Activated CD4-positive, alpha-beta T cell treated with anti-CD3 and anti-CD28 coated beads, Interleukin-2, amount 10 ng/mL, durations not matched to agents 7 days and 5 days (primary cell): ENCODE measurements at regions not wholly inside any gene's neighbourhood (a gene's known extent, or its start where the extent isn't known, plus 50 kb on each side); places are given as distances from the start of the nearest gene placed in this dataset.
A peak's percentile ranks its signal among the peaks of the same experiment; 100 is the strongest.
"Not testable (repeated sequence)": the region's sequence is repeated elsewhere in the genome, so short reads cannot be mapped to it uniquely, and the experiment has no call there.

Experiments
- CTCF ChIA-PET: fragments of 350-600 bp; sonication (Branson Sonifier 250); formaldehyde crosslinking; loops from one replicate; lab custom pipeline; 2021; ENCODE audit warnings: antibody characterized with exemption; lab: Charles Lee
- POLR2A ChIA-PET: fragments of 350-600 bp; sonication (Branson Sonifier 250); formaldehyde crosslinking; loops from one replicate; lab custom pipeline; 2021; ENCODE audit warnings: antibody characterized with exemption; lab: Charles Lee
- DNase-seq: peaks from one replicate; pipeline ENCODE4 v3.0.0-alpha.2; 2020
- H3K27ac Mint-ChIP-seq: one replicate; pipeline ENCODE4 v1.8.0; 2021; ENCODE audit warnings: mild to moderate bottlenecking, moderate library complexity, mixed read lengths
- H3K27me3 Mint-ChIP-seq: one replicate; pipeline ENCODE4 v1.8.0; 2021; ENCODE audit warnings: mixed read lengths
- H3K36me3 Mint-ChIP-seq: one replicate; pipeline ENCODE4 v1.8.0; 2021; ENCODE audit warnings: low read depth, mixed read lengths
- H3K4me1 Mint-ChIP-seq: one replicate; pipeline ENCODE4 v1.8.0; 2021; ENCODE audit warnings: mixed read lengths
- H3K4me3 Mint-ChIP-seq: one replicate; pipeline ENCODE4 v1.8.0; 2021; ENCODE audit warnings: mild to moderate bottlenecking, moderate library complexity, mixed read lengths
- H3K9me3 Mint-ChIP-seq: one replicate; pipeline ENCODE4 v1.8.0; 2021; ENCODE audit warnings: mixed read lengths

DNA sequence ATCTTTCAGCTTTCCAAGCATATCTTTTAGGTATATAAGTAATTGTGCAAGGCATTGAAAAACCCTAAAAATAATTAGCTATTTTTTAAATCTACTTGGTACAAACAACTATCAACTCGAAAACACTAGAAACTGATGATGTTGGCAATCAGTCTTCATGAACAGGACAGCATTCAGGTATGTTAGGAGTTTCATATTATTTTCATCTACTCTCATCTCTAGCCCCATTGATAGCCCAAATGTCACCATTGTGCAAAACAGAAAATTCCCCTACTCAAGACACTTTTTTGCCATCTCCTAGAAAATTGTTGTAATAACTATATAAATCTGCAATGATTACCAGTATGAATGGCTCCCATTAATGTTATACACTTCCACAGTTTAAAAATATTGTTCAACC lies 144.5 kb upstream of the KRAS start:
- Mint-ChIP-seq H3K4me3 (no peak overlapping the region), H3K27ac (no peak overlapping the region), H3K9me3 (peaks cover 3% of the 10 kb centered on the region), H3K36me3 (no peaks in the 10 kb centered on the region), H3K4me1 (no peaks in the 10 kb centered on the region), H3K27me3 (peaks cover 18% of the 10 kb centered on the region)
- CTCF ChIA-PET = no interaction called here
- no peak for DNase-seq
- POLR2A ChIA-PET = no interaction called here

DNA sequence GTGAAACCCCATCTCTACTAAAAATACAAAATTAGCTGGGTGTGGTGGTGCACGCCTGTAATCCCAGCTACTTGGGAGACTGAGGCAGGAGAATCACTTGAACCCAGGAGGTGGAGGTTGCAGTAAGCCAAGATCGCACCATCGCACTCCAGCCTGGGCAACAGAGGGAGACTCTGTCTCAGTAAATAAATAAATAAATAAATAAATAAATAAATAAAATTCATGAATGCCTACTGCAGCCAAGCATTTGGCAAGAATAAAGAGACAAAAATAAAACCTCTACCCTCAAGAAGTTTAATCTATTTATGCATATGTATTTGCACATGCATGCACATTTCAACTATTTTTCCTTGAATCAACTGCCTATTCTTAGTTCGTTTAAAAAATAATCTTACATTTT lies 144.0 kb upstream of the KRAS start:
- not testable (repeated sequence) for H3K4me3 Mint-ChIP-seq
- peaks cover 15% of the 10 kb centered on the region for H3K27me3 Mint-ChIP-seq

DNA sequence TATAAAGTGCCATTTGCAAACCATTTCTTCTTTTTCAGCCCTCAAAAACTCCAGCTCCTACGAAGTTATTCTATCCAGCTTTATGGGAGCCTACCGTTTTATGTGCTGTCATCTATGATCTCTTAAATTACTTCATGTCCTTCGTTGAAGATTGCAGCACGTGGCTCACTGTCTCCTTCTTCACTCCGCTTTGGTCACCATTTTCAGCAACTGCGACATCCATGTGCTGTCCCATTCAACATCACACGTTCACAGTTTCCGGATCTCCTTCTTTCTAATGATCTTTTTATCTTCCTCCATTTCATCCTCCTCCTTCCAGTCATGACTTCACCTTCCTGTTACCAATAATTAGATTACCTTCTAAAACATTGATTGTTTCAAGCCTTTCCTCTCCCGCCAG lies 143.3 kb upstream of the KRAS start:
- H3K4me1 Mint-ChIP-seq = peaks cover under 1% of the 10 kb centered on the region
- POLR2A ChIA-PET = no interaction called here
- no peaks in the 10 kb centered on the region for H3K36me3 Mint-ChIP-seq
- H3K27ac Mint-ChIP-seq = no peak overlapping the region
- CTCF ChIA-PET = no interaction called here
- no peak for DNase-seq
- H3K4me3 Mint-ChIP-seq = no peak overlapping the region
- H3K9me3 Mint-ChIP-seq = no peaks in the 10 kb centered on the region
- H3K27me3 Mint-ChIP-seq = peaks cover 13% of the 10 kb centered on the region

More for the DNA sequence above, 144.0 kb upstream of the KRAS start:
- H3K36me3 Mint-ChIP-seq, H3K4me1 Mint-ChIP-seq, POLR2A ChIA-PET, H3K9me3 Mint-ChIP-seq, DNase-seq, H3K27ac Mint-ChIP-seq: not testable (repeated sequence)
- CTCF ChIA-PET = interaction anchor here (0.7 kb wide), 1 partner anchor 62 kb away, joined by 3 read pairs; no protein-coding TSS in a partner anchor

DNA sequence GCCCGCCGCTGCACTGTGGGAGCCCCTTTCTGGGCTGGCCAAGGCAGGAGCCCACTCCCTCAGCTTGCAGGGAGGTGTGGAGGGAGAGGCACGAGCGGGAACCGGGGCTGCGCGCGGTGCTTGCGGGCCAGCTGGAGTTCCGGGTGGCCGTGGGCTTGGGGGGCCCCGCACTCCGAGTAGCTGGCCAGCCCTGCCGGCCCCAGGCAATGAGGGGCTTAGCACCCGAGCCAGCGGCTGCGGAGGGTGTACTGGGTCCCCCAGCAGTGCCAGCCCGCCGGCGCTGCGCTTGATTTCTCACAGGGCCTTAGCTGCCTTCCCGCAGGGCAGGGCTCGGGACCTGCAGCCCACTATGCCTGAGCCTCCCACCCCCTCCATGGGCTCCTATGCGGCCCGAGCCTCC lies 140.6 kb upstream of the KRAS start:
- peaks cover 24% of the 10 kb centered on the region for H3K4me1 Mint-ChIP-seq
- H3K36me3 Mint-ChIP-seq, DNase-seq, H3K27ac Mint-ChIP-seq, CTCF ChIA-PET, H3K4me3 Mint-ChIP-seq, H3K9me3 Mint-ChIP-seq, POLR2A ChIA-PET: not testable (repeated sequence)
- H3K27me3 Mint-ChIP-seq = peaks cover 11% of the 10 kb centered on the region

- Mint-ChIP-seq H3K36me3 (no peaks in the 10 kb centered on the region), H3K4me3 (peak overlapping the region; percentile 42), H3K9me3 (no peaks in the 10 kb centered on the region), H3K4me1 (peaks cover 47% of the 10 kb centered on the region), H3K27ac (peak overlapping the region; percentile 100), H3K27me3 (peaks cover 4% of the 10 kb centered on the region)
- CTCF ChIA-PET = interaction anchor here (0.5 to 2.2 kb wide), 14 partner anchors 11 to 286 kb away, joined by 3 to 13 read pairs (median 3); no protein-coding TSS in a partner anchor
- DNase-seq = peak; percentile 71
- POLR2A ChIA-PET = interaction anchor here (0.8 to 1.7 kb wide), 3 partner anchors 135 to 193 kb away, joined by 3 to 10 read pairs (median 4); partner anchors contain the start of genes DNAI7, ETFRF1 and KRAS
These were observed 137.5 kb upstream of the KRAS start for GRCh38 chr12:25388183-25388582.

DNA sequence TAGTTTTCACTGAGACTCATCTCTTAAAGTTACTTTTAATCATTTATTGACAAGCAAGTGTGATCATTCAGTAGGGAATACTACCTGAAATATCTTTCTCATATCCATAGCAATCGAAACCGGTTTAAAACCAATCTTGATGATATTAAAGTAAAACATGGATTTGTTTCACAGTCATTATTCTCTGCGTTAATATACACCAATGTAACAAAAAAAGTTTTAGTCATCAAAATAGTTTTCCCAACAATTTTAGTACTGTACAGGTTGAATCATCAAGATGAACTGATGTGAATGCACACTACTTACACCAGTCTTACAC lies 137.0 kb upstream of the KRAS start:
- Mint-ChIP-seq H3K36me3 (peaks cover 3% of the 10 kb centered on the region), H3K9me3 (no peaks in the 10 kb centered on the region), H3K4me1 (peaks cover 52% of the 10 kb centered on the region), H3K27me3 (peaks cover 4% of the 10 kb centered on the region), H3K4me3 (peak overlapping the region; percentile 94), H3K27ac (peak overlapping the region; percentile 100)
- ChIA-PET POLR2A (interaction anchor here (0.8 to 1.7 kb wide), 3 partner anchors 135 to 192 kb away, joined by 3 to 10 read pairs (median 4); partner anchors contain the start of genes DNAI7, ETFRF1 and KRAS), CTCF (interaction anchor here (0.5 to 2.2 kb wide), 17 partner anchors 10 to 336 kb away, joined by 3 to 13 read pairs (median 3); no protein-coding TSS in a partner anchor)
- no peak for DNase-seq

GRCh38 chr12:25386831-25387731 lies 136.4 kb upstream of the KRAS start:
- ChIA-PET POLR2A (interaction anchor here (0.8 to 1.7 kb wide), 3 partner anchors 134 to 192 kb away, joined by 3 to 10 read pairs (median 4); partner anchors contain the start of genes DNAI7, ETFRF1 and KRAS), CTCF (interaction anchor here (0.5 to 2.2 kb wide), 15 partner anchors 10 to 335 kb away, joined by 3 to 13 read pairs (median 3); no protein-coding TSS in a partner anchor)
- peaks cover 2% of the 10 kb centered on the region for H3K27me3 Mint-ChIP-seq
- H3K36me3 Mint-ChIP-seq = peaks cover 6% of the 10 kb centered on the region
- H3K9me3 Mint-ChIP-seq = no peaks in the 10 kb centered on the region
- H3K4me3 Mint-ChIP-seq = peak overlapping the region; percentile 94
- H3K27ac Mint-ChIP-seq = peak overlapping the region; percentile 100
- peaks cover 58% of the 10 kb centered on the region for H3K4me1 Mint-ChIP-seq
- DNase-seq = peak; percentile 88

DNA sequence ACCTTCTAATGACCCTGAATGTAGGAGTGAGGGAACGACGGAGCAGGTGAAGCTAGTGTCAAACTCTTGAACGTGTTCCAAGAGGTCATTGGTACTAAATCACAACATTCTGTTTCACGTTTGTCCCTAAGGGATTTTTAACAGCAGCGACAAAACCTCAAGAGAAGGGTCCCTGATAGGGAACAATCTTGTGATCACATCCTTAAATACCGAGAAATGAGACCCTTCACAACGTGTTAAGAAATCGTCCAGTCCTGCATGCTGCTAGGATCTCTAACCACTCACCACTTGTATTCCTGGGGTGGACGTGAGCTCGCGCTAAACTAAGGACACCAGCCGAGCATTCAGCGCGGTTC lies 134.1 kb upstream of the KRAS start:
- Mint-ChIP-seq H3K27ac (peak overlapping the region; percentile 100), H3K36me3 (peaks cover 6% of the 10 kb centered on the region), H3K4me1 (peaks cover 69% of the 10 kb centered on the region), H3K27me3 (no peaks in the 10 kb centered on the region), H3K9me3 (no peaks in the 10 kb centered on the region), H3K4me3 (peak overlapping the region; percentile 94)
- ChIA-PET POLR2A (interaction anchor here (0.7 kb wide), 1 partner anchor 20 kb away, joined by 3 read pairs; no protein-coding TSS in a partner anchor), CTCF (interaction anchor here (1.6 kb wide), 1 partner anchor 83 kb away, joined by 3 read pairs; no protein-coding TSS in a partner anchor)
- no peak for DNase-seq

DNA sequence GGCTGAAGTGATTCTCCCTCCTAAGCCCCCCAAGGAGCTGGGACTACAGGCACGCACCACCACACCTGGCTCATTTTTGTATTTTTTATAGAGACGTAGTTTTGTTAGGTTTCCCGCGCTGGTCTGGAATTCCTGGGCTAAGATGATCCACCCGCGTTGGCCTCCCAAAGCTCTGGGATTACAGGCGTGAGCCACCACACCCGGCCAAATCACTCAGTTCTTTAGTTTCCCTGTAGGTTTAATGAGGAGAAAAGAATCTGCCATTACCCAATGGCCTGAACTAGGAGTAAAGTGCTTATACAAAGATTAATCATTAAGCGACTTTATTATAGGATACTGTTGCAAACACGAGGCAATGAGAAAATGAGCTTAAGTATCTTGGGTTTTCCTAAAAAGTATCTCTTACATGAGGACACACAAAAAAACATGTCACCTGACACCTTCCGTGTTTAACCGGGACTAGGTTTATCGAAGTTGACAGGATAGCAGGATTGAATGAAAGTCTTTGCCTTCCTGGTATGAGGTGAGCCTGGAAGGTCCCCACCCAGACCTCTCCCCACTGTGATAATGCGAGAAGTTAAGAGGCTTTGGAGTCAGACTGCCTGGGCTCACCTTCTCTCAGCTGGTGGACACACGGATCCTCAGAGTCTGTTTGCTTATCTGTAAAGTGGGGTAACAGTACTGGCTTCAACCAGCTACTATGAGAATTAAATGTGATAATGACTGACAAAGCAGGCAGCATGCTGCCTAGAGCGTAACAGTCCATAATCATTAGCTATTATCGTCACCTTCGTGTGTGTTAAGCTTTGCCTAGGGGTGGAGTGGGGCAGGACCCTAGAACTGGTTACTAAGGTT lies 133.5 kb upstream of the KRAS start:
- Mint-ChIP-seq H3K4me1 (peaks cover 70% of the 10 kb centered on the region), H3K36me3 (peaks cover 6% of the 10 kb centered on the region), H3K27me3 (no peaks in the 10 kb centered on the region), H3K4me3 (peak overlapping the region; percentile 94), H3K9me3 (no peaks in the 10 kb centered on the region), H3K27ac (peak overlapping the region; percentile 100)
- POLR2A ChIA-PET = interaction anchor here (0.6 to 1.0 kb wide), 3 partner anchors 19 to 171 kb away, joined by 3 to 4 read pairs (median 3); partner anchors contain the start of gene KRAS
- DNase-seq = no peak
- CTCF ChIA-PET = interaction anchor here (1.0 to 2.8 kb wide), 4 partner anchors 16 to 103 kb away, joined by 3 to 9 read pairs (median 3); no protein-coding TSS in a partner anchor

GRCh38 chr12:25382311-25383106 lies 131.8 kb upstream of the KRAS start:
- peak overlapping the region; percentile 85 for H3K27ac Mint-ChIP-seq
- no peaks in the 10 kb centered on the region for H3K27me3 Mint-ChIP-seq
- peak overlapping the region; percentile 53 for H3K4me3 Mint-ChIP-seq
- peak; percentile 35 for DNase-seq
- ChIA-PET POLR2A (interaction anchor here (1.1 kb wide), 1 partner anchor 132 kb away, joined by 6 read pairs; the partner anchor contains the start of gene KRAS), CTCF (interaction anchor here (0.6 to 2.8 kb wide), 10 partner anchors 8 to 184 kb away, joined by 3 to 9 read pairs (median 3); no protein-coding TSS in a partner anchor)
- H3K9me3 Mint-ChIP-seq = peaks cover 2% of the 10 kb centered on the region
- peaks cover 7% of the 10 kb centered on the region for H3K36me3 Mint-ChIP-seq
- H3K4me1 Mint-ChIP-seq = peaks cover 68% of the 10 kb centered on the region

DNA sequence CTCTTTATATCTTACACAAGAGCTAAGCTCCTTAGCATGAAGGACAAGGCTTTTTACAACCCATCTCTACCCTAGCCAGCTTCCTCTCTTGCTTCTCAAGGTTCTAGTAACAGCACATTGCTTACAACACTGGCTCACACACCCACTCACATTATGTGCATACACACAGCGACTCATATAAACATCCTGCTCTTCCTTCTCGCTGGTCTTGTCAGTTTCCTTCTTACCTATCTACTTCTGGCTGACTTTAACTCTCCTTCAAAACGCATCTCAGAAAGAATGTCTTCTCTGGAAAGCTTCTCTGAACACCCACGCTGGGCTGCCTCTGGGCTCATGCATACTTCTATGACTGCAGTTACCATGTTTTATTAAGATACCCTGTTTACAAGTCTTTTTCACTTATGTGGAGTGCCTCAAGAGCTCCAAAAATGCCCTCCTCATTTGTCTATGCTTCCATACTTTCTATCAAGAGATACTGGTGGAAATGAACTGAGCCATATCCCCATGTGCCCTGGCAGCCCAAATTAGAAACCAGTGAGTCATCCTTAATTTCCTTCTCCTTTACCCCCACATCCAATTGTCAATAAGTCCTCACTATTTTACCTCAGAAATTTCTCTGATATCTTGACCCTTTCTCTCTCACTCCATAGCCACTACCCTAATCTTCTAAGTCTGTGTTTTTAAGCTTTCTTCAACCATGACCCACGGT lies 126.9 kb upstream of the KRAS start:
- H3K4me3 Mint-ChIP-seq = peak overlapping the region; percentile 37
- H3K4me1 Mint-ChIP-seq = peaks cover 58% of the 10 kb centered on the region
- peaks cover 2% of the 10 kb centered on the region for H3K9me3 Mint-ChIP-seq
- DNase-seq = peak; percentile 54
- H3K27me3 Mint-ChIP-seq = no peaks in the 10 kb centered on the region
- H3K27ac Mint-ChIP-seq = peak overlapping the region; percentile 87
- peaks cover 7% of the 10 kb centered on the region for H3K36me3 Mint-ChIP-seq
- CTCF ChIA-PET = interaction anchor here (1.2 to 2.0 kb wide), 4 partner anchors 9 to 137 kb away, joined by 4 to 6 read pairs (median 6); no protein-coding TSS in a partner anchor
- POLR2A ChIA-PET = interaction anchor here (0.7 to 1.5 kb wide), 3 partner anchors 12 to 127 kb away, joined by 3 to 7 read pairs (median 6); partner anchors contain the start of gene KRAS
